Left lobe of liver (tissue), 2 donors: ENCODE measurements at regions not wholly inside any gene's neighbourhood (a gene's known extent, or its start where the extent isn't known, plus 50 kb on each side); places are given as distances from the start of the nearest gene placed in this dataset.
"Not testable (repeated sequence)": the region's sequence is repeated elsewhere in the genome, so short reads cannot be mapped to it uniquely, and the experiment has no call there.

ENCODE experiments used
- ATAC-seq: fragments of 200-7000 bp; cut with Tn5 transposase; one replicate; pipeline ENCODE4 v1.9.1; 2020; ENCODE audit warnings: mild to moderate bottlenecking, moderate library complexity
- DNase-seq: peaks from one replicate; pipeline ENCODE4 v3.0.0-alpha.2; 2020; ENCODE audit warnings: low spot score
- donor health status: DM: no; HTN: no; CAD: no; lungs with moderate emphysema.
- donor health status: DM: no; HTN: yes; CAD: no.

DNA sequence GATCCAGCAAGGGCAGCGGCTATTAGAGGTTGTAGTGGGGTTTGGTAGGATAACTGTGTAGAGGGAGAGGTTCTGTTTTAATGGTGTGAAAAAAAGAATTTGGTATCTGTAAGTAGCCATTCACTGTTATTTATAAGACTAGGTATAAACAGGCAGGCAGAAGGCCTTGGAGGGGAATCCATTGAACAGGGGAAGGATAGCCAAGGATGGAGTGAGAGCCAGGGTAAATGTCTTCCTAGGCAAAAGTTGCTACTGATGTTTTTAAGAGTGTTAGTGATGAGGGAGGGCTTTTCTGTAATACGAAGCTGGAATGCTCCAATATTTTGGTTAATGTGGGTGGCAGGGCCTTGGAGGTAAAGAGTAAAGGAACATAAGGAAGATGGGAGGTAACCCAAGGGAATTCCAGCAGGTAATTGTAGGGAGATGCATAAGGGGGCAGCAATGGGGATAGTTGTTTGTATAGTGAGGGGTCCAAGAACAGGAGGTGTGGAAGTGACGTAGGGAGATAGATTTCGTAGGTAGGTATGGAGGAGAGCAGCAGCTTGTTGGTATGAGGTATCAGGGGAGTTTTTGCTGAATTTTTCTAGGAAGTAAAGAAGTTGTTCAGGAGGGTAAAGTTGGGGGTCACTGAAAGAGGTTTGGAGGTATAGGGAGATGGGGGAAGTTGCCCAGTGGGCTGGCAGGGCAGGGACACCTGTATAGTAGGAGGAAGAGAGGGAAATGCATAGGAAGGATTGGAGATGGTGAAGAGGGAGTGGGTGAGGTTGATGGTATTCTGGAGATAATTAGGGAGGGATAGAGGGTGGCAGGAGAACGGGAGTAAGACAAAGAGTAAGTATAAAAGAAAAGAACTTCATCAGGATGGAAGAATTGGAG is 752.4 kb upstream of the ADGRB3 start:
- DNase-seq = no peak
- ATAC-seq = no peak

- no peak for ATAC-seq
These were observed 753.4 kb upstream of the ADGRB3 start for GRCh38 chr6:67881706-67882065.

DNA sequence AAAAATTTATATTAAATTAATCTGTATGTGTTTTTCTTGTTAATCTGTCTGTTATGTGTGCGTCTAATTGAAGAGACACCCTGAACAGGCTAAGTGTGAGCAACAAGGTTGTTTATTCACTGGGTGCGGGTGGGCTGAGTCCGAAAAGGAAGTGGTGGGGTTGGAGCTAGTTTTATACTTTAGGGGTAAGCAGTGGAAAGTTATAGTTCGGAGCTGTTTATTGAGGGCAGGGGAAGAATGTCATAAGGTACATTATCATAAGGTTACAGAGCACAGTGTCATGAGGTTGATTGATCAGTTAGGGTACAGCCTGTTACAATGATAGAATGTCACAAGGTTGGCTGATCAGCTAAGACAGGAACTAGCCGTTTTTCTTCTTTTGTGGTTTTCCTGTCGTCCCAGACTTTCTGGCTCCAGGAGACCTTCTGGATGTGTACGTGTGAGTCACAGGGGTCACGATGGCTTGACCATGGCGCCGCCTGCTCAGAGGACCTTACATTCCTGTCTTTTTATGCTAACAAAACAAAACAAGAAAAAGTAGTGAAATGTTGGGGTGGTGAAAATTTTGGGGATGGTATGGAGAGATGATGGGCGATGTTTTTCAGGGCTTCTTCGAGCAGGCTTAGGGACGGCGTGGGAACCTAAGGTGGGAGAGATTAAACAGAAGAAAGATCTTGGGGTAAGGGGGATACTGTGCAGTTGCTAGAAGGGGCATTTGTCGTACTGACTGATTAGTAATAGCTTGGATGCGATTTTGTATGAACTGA is 754.0 kb upstream of the ADGRB3 start:
- no peak for DNase-seq
- ATAC-seq = no peak

More at GRCh38 chr6:67881706-67882065, 753.4 kb upstream of the ADGRB3 start:
- DNase-seq = no peak

GRCh38 chr6:67880343-67880742 is 754.7 kb upstream of the ADGRB3 start:
- DNase-seq, ATAC-seq: not testable (repeated sequence)

- not testable (repeated sequence) for ATAC-seq, DNase-seq
These were observed 755.2 kb upstream of the ADGRB3 start for GRCh38 chr6:67879928-67880327.

DNA sequence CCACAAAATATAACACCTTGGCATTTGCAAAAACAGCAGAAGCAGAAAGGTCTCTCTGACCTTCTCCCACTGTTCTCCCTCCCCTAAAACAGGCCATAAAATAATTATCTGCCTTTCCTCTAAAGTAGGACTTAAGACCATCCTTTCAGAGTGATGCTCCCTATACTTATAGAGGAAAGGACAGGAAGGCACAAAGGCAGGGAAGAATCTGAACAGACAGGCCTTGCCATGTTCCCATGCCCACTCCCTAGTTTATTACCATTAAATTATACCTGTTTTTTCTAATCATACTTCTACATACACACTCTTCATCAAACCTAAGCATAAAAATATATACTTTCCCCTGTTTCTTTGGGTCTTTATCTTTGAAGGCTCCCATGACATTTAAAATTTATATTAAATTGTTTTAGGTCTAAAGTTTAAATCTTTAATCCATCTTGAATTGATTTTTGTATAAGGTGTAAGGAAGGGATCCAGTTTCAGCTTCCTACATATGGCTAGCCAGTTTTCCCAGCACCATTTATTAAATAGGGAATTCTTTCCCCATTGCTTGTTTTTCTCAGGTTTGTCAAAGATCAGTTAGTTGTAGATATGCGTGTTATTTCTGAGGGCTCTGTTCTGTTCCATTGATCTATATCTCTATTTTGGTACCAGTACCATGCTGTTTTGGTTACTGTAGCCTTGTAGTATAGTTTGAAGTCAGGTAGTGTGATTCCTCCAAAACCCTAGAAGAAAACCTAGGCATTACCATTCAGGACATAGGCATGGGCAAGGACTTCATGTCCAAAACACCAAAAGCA is 755.8 kb upstream of the ADGRB3 start:
- not testable (repeated sequence) for ATAC-seq

GRCh38 chr6:67878216-67878615 is 756.9 kb upstream of the ADGRB3 start:
- not testable (repeated sequence) for ATAC-seq

More for the DNA sequence above, 755.8 kb upstream of the ADGRB3 start:
- not testable (repeated sequence) for DNase-seq

GRCh38 chr6:67877288-67877687 is 757.8 kb upstream of the ADGRB3 start:
- no peak for DNase-seq
- no peak for ATAC-seq

More at GRCh38 chr6:67878216-67878615, 756.9 kb upstream of the ADGRB3 start:
- DNase-seq = not testable (repeated sequence)

GRCh38 chr6:67875877-67876383 is 759.2 kb upstream of the ADGRB3 start:
- no peak for ATAC-seq
- no peak for DNase-seq

DNA sequence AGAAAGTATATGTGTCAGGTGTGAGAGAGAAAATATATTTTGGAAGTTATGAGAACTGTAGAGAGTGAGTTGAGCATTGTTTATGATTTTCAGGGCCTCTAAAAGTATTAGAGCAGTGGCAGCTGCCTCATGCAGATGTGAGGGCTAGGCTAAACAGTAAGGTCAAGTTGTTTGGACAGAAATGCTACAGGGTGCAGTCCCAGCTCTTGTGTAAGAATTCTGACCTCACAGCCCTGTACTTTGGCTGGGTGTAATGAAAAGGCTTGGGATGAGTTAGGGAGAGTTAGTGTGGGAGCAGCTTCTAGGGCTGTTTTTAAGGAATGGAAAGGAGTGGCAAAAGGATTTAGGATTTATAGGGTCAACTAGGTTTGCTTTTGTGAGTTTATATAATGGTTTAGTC is 764.8 kb upstream of the ADGRB3 start:
- DNase-seq (no peak), ATAC-seq (no peak)

DNA sequence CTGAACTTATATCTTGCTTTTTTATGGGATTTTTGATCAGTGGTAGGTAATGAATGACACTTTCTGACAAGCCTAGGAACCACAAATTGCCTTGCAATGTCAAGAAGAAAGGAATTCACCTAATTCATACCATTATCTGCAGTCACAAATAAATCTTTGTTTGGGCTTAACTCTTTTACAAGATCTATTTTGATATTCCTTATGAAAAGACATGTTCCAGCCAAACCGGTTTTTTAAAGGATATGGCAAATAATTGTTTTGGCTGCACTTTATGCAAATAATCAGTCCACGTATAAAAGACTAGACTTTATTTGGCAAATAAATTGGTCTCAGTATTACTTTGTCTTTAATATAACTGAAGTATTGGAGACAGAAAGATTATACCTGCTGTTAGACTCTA is 771.7 kb upstream of the ADGRB3 start:
- no peak for ATAC-seq
- DNase-seq = no peak

GRCh38 chr6:67854098-67854497 is 781.0 kb upstream of the ADGRB3 start:
- ATAC-seq (no peak), DNase-seq (no peak)

GRCh38 chr6:67839818-67840217 is 795.3 kb upstream of the ADGRB3 start:
- ATAC-seq (no peak), DNase-seq (no peak)

DNA sequence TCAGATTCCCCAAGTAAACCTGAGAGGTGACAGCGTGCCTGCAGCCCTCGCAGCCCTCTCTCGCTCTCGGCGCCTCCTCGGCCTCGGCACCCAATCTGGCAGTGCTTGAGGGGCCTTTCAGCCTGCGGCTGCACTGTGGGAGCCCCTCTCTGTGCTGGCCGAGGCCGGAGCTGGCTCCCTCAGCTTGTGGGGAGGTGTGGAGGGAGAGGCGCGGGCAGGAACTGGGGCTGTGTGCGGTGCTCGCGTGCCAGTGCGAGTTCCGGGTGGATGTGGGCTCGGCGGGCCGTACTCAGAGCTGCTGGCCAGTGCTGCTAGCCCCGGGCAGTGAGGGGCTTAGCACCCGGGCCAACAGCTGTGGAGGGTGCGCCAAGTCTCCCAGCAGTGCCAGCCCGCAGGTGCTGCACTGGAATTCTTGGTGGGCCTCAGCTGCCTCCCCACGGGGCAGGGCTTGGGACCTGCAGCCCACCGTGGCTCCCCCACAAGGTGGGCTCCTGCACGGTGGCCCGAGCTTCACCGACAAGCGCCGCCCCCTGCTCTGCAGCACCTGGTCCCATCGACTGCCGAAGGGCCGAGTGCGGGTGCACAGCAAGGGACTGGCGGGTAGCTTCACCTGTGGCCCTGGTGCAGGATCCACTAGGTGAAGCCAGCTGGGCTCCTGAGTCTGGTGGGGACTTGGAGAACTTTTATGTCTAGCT is 809.7 kb upstream of the ADGRB3 start:
- DNase-seq (no peak), ATAC-seq (no peak)

GRCh38 chr6:67818322-67818721 is 816.8 kb upstream of the ADGRB3 start:
- ATAC-seq = no peak

DNA sequence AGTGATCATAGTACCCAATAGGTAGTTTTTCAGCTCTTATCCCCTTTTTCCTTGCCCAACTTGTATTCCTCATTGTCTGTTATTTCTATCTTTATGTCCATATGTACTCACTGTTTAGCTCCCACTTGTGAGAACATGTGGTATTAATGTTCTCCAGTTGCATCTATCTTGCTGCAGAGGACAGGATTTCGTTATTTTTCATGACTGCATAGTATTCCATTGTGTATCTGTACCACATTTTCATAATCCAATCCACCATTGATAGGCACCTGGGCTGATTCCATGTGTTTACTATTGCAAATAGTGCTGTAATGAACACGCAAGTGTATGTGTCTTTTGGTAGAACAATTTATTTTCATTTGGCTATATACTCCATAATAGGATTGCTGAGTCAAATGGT is 819.5 kb upstream of the ADGRB3 start:
- ATAC-seq (no peak), DNase-seq (no peak)

More at GRCh38 chr6:67818322-67818721, 816.8 kb upstream of the ADGRB3 start:
- DNase-seq = no peak

DNA sequence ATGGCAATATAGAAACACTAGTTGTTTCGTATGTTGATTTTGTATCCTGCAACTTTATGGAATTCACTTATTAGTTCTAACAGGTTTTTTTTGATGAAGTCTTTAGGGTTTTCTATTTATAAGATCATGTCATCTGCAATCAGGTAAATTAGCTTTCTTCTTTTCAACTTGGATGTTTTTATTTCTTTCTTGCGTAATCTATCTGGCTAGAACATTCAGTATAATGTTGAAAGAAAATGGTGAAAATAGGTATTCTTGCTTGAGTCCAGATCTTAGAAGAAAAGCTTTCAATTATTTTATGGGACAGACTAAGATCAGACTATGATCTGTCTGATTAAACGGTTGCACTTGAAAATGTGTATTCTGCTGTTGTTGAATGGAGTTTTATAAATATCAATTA is 820.8 kb upstream of the ADGRB3 start:
- DNase-seq = no peak
- ATAC-seq = no peak

DNA sequence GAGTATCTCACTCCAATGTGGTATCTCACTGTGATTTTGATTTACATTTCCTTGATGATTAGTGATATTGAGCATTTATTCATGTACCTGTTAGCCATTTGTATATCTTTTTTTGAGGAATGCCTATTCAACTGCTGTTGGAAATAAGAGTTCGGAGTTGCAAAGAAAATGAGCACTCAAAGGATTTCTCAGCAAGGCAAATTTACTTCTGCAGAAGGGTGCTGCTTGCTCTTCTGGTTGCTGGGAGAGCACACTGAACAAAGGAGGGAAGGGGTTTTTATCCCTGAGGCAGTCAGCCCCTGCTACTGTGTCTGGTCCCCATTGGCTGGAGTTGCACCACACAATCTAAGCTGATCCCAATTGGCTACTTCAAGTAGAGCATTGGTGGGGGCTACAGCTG is 822.4 kb upstream of the ADGRB3 start:
- ATAC-seq = no peak

GRCh38 chr6:67812125-67812524 is 823.0 kb upstream of the ADGRB3 start:
- DNase-seq = no peak
- no peak for ATAC-seq

More for the DNA sequence above, 822.4 kb upstream of the ADGRB3 start:
- no peak for DNase-seq
